K562 (cell line): ENCODE measurements at regions not wholly inside any gene's neighbourhood (a gene's known extent, or its start where the extent isn't known, plus 50 kb on each side); places are given as distances from the start of the nearest gene placed in this dataset.

Experiments
- ATAC-seq: fragments of 200-7000 bp; cut with Tn5 transposase; 3 replicates; pipeline ENCODE4 v1.9.1; 2020; ENCODE audit warnings: moderate library complexity
- BruUV-seq: library from RNA; stranded (reverse); fragments of 400-500 nt; replicated peaks from 2 replicates; lab custom pipeline; 2021; lab: Mats Ljungman, UMichigan
- CTCF ChIA-PET: fragments of 300-600 bp; formaldehyde crosslinking; extraction: SDS; loops from one replicate; lab custom pipeline; 2021; ENCODE audit warnings: low intra/inter-chr PET ratio; lab: Yijun Ruan, JAX
- POLR2A ChIA-PET: fragments of 300-600, 350-650 bp; sonication (Branson Sonifier 250); formaldehyde crosslinking; extraction: SDS; loops from one replicate; lab custom pipeline; 2021; ENCODE audit warnings: antibody characterized with exemption, inconsistent platforms; lab: Yijun Ruan, JAX
- DNase-seq, 4 experiments: peaks; one replicate each; pipeline versions ENCODE4 v3.0.0 to v3.0.0-alpha.2; 2011 to 2018; ENCODE audit warnings: low spot score in 3 of 4, mixed read lengths in 3 of 4; ENCODE audit errors: extremely low read depth in 1 of 4
- FAIRE-seq: peaks from 2 replicates; lab custom pipeline; 2011; peaks lifted over from hg19 to GRCh38; lab: Jason Lieb, UNC
- H2AFZ ChIP-seq: 2 replicates; pipeline ENCODE4 v1.6.0; 2011; ENCODE audit warnings: low read depth, low read length, control low read depth, inconsistent platforms
- H3K27ac ChIP-seq: fragments of 200-600 bp; 3 replicates; pipeline ENCODE4 v1.8.0; 2011; ENCODE audit warnings: low read depth, mild to moderate bottlenecking, control low read depth, inconsistent platforms, low read length, moderate library complexity, mixed read lengths; ENCODE audit errors: extremely low read depth
- H3K27me3 ChIP-seq, 2 experiments: fragments of 300-600 bp in 1 of 2; 2 replicates in 1 of 2; 3 replicates in 1 of 2; pipeline versions ENCODE4 v1.6.0 to v1.8.0; 2011; ENCODE audit warnings: inconsistent platforms in 2 of 2, low read length in 2 of 2, mild to moderate bottlenecking in 1 of 2, mixed read lengths in 1 of 2, moderate library complexity in 1 of 2; ENCODE audit not compliant: control insufficient read depth in 2 of 2, insufficient read depth in 2 of 2
- H3K36me3 ChIP-seq: fragments of 300-600 bp; 3 replicates; pipeline ENCODE4 v1.8.0; 2011; ENCODE audit warnings: mild to moderate bottlenecking, low read length, inconsistent platforms; ENCODE audit not compliant: control insufficient read depth, insufficient read depth
- H3K4me1 ChIP-seq, 2 experiments: fragments of 200-600 bp in 1 of 2; replicated peaks in 1 of 2; 2 replicates in 1 of 2; 3 replicates in 1 of 2; pipeline versions ENCODE4 v1.5.1 to v1.8.0; 2011; ENCODE audit warnings: inconsistent platforms in 2 of 2, low read length in 2 of 2, mild to moderate bottlenecking in 1 of 2, mixed read lengths in 1 of 2, moderate library complexity in 1 of 2; ENCODE audit not compliant: control insufficient read depth in 2 of 2, insufficient read depth in 2 of 2
- H3K4me2 ChIP-seq: 2 replicates; pipeline ENCODE4 v1.6.1; 2011; ENCODE audit warnings: low read length, control low read depth, inconsistent platforms, mixed read lengths; ENCODE audit not compliant: insufficient read depth
- H3K4me3 ChIP-seq: fragments of 200-600 bp; sonication (generic), shearing (Covaris generic); 2 replicates; pipeline ENCODE4 v1.5.1; 2016; ENCODE audit warnings: control low read depth, inconsistent platforms
- H3K79me2 ChIP-seq: fragments of 200-600 bp; 3 replicates; pipeline ENCODE4 v1.8.0; 2011; ENCODE audit warnings: low read length, inconsistent platforms; ENCODE audit not compliant: control insufficient read depth, insufficient read depth
- H3K9ac ChIP-seq, 2 experiments: 2 replicates each; pipeline versions ENCODE4 v1.6.0 to v1.6.1; 2011; ENCODE audit warnings: low read depth in 2 of 2, low read length in 2 of 2, control low read depth in 1 of 2, inconsistent platforms in 1 of 2, mild to moderate bottlenecking in 1 of 2, mixed read lengths in 1 of 2; ENCODE audit not compliant: insufficient read depth in 1 of 2
- H3K9me1 ChIP-seq: one replicate; pipeline ENCODE4 v1.6.0; 2011; ENCODE audit warnings: inconsistent platforms, mild to moderate bottlenecking, low read length, moderate library complexity; ENCODE audit not compliant: control insufficient read depth, insufficient read depth
- H3K9me3 ChIP-seq: replicated peaks from 2 replicates; pipeline ENCODE4 v1.5.1; 2011; ENCODE audit warnings: low read depth, low read length, inconsistent platforms; ENCODE audit not compliant: control insufficient read depth, insufficient read depth
- H4K20me1 ChIP-seq: replicated peaks from 2 replicates; pipeline ENCODE4 v1.6.1; 2011; ENCODE audit warnings: low read length, inconsistent platforms, mixed read lengths; ENCODE audit not compliant: control insufficient read depth, insufficient read depth
- CREM ChIP-seq: IDR thresholded peaks from 2 replicates; pipeline ENCODE4 v1.6.1; 2014; ENCODE audit warnings: antibody characterized with exemption, low read depth
- FOS ChIP-seq: IDR thresholded peaks from 3 replicates; pipeline ENCODE4 v1.6.1; 2011; ENCODE audit not compliant: insufficient read length; ENCODE audit errors: extremely low read depth
- HDAC6 ChIP-seq: IDR thresholded peaks from 2 replicates; pipeline ENCODE4 v1.6.1; 2012; ENCODE audit warnings: low read depth, mild to moderate bottlenecking, control low read depth, inconsistent platforms, low read length, moderate library complexity
- MECOM ChIP-seq: fragments of 250-450 bp; sonication (Bioruptor Pico); IDR thresholded peaks from 2 replicates; pipeline ENCODE4 v1.8.0; 2022; ENCODE audit warnings: inconsistent platforms
- NCOA4 ChIP-seq: fragments of 450-650 bp; IDR thresholded peaks from 2 replicates; pipeline ENCODE4 v1.6.1; 2018; ENCODE audit warnings: mild to moderate bottlenecking; ENCODE audit not compliant: partially characterized antibody
- POLR2G ChIP-seq: fragments of 200-400 bp; formaldehyde crosslinking; IDR thresholded peaks from 2 replicates; pipeline ENCODE4 v1.6.1; 2017; ENCODE audit warnings: low read depth, mild to moderate bottlenecking, antibody characterized with exemption, low read length, moderate library complexity
- PTTG1 ChIP-seq: fragments of 450-650 bp; IDR thresholded peaks from 2 replicates; pipeline ENCODE4 v1.6.1; 2016; ENCODE audit warnings: low read depth, mild to moderate bottlenecking, missing genetic modification characterization, missing compliant biosample characterization
- SMARCA4 ChIP-seq: fragments of 450-650 bp; IDR thresholded peaks from 2 replicates; pipeline ENCODE4 v1.6.1; 2016
- TSC22D4 ChIP-seq: fragments of 450-650 bp; IDR thresholded peaks from 2 replicates; pipeline ENCODE4 v1.6.1; 2016; ENCODE audit warnings: missing genetic modification characterization, missing biosample characterization, control low read depth
- U2AF2 ChIP-seq: fragments of 200-400 bp; formaldehyde crosslinking; optimal IDR thresholded peaks from 2 replicates; pipeline ENCODE3; 2017; ENCODE audit warnings: low read depth, mild to moderate bottlenecking, low read length
- YY1 ChIP-seq, 3 experiments: IDR thresholded peaks; 2 replicates each; pipeline ENCODE4 v1.6.1; 2011; ENCODE audit warnings: low read length in 2 of 3, mild to moderate bottlenecking in 2 of 3, moderate library complexity in 2 of 3, borderline replicate concordance in 1 of 3, control low read depth in 1 of 3, low read depth in 1 of 3; ENCODE audit not compliant: insufficient read depth in 3 of 3, insufficient replicate concordance in 2 of 3, control insufficient read depth in 1 of 3, insufficient read length in 1 of 3; ENCODE audit errors: extremely low read depth in 1 of 3
- ZNF408 ChIP-seq: fragments of 250-450 bp; sonication (Bioruptor Pico); IDR thresholded peaks from 2 replicates; pipeline ENCODE4 v1.4.0; 2020; ENCODE audit warnings: low read depth, mild to moderate bottlenecking, moderate library complexity
- WGBS: fragments of 100-300 bp; shearing (Covaris generic); methylation state at CpG from one replicate; pipeline ENCODE4 v1.1.6; 2016; ENCODE audit warnings: low coverage, mixed read lengths; ENCODE audit not compliant: insufficient coverage; ENCODE audit errors: missing lambda C conversion rate; 5-methylcytosine and 5-hydroxymethylcytosine counted together
- in situ Hi-C: fragments of 300-500 bp; cut with MboI; formaldehyde crosslinking; loops from 4 replicates; pipeline ENCODE4 v1.15.0; 2018; ENCODE audit warnings: inconsistent platforms, mixed read lengths
- intact Hi-C: fragments of 100-400 bp; cut with micrococcal nuclease; formaldehyde crosslinking; loops from 2 replicates; pipeline ENCODE4 v1.14.2; 2022
- TF ChIP-seq, protein P1 (sequence below): fragments of 450-650 bp; formaldehyde crosslinking; IDR thresholded peaks from 2 replicates; pipeline ENCODE4 v1.4.0; 2022; ENCODE audit warnings: missing genetic modification characterization
- TF ChIP-seq, protein P2 (sequence below): fragments of 250-450 bp; sonication (Bioruptor Pico); IDR thresholded peaks from 2 replicates; pipeline ENCODE4 v1.4.0; 2020; ENCODE audit warnings: mild to moderate bottlenecking
- TF ChIP-seq, protein P3 (sequence below): fragments of 250-450 bp; sonication (Bioruptor Pico); IDR thresholded peaks from 2 replicates; pipeline ENCODE4 v1.5.0; 2021
- TF ChIP-seq, protein P4 (sequence below), 2 experiments: fragments of 450-650 bp in 1 of 2; IDR thresholded peaks; 2 replicates each; pipeline ENCODE4 v1.6.1; 2011 to 2017; ENCODE audit warnings: low read depth in 2 of 2, antibody characterized with exemption in 1 of 2, borderline replicate concordance in 1 of 2, low read length in 1 of 2, mild to moderate bottlenecking in 1 of 2, mixed read lengths in 1 of 2; ENCODE audit not compliant: control insufficient read depth in 1 of 2

DNA sequence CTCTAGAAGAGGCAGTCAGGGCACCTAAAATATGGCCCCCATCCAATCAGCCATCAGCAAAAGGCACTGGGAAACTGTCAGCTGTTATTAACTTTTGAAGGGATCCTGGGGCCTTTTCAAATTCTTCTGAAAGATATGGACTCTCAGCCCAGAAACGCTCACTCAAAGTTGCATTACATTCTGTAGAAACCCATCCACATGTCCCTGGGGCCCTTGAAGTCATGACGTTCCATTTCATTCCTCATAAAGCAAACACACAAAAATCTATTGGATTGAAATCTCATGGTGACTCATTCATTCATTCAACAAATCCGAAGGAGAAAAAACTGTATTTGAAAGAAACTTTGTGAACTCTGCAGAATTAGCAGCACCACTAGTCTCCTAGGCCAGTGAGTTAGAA lies 215.3 kb downstream of the C16orf95 start:
- no peaks in the 10 kb centered on the region for H3K36me3 ChIP-seq
- DNase-seq (no peak), FAIRE-seq (no peak), ATAC-seq (no peak)
- no peak overlapping the region for H3K27ac ChIP-seq
- peaks cover 3% of the 10 kb centered on the region for H3K9me1 ChIP-seq
- in situ Hi-C loops: no loop called here
- H3K9ac ChIP-seq: no peak overlapping the region
- H3K4me2 ChIP-seq: no peak overlapping the region
- no peak overlapping the region for H2AFZ ChIP-seq
- H3K9me3 ChIP-seq: no peaks in the 10 kb centered on the region
- H3K79me2 ChIP-seq: no peaks in the 10 kb centered on the region
- CTCF ChIA-PET: no interaction called here
- H3K4me1 ChIP-seq: no peaks in the 10 kb centered on the region
- H3K27me3 ChIP-seq: peaks cover 5 to 37% of the 10 kb centered on the region in 2 experiments; a peak in 4 of 5 replicates
- peaks cover 4% of the 10 kb centered on the region; the same call in 1 of the 2 replicates for H4K20me1 ChIP-seq
- no peak overlapping the region for H3K4me3 ChIP-seq
- intact Hi-C loops: no loop called here
- WGBS: 0% methylated on average over 3 of the region's 3 CpGs
- no TSS peak for BruUV-seq
- no peak for TF ChIP-seq NCOA4
- TF ChIP-seq MECOM (CRISPR knock-in tag): no peak
- TF ChIP-seq U2AF2: no peak
- no peak for TF ChIP-seq HDAC6
- no peak for TF ChIP-seq TSC22D4 (tag)
- TF ChIP-seq POLR2G: no peak
- TF ChIP-seq, protein P1, sequence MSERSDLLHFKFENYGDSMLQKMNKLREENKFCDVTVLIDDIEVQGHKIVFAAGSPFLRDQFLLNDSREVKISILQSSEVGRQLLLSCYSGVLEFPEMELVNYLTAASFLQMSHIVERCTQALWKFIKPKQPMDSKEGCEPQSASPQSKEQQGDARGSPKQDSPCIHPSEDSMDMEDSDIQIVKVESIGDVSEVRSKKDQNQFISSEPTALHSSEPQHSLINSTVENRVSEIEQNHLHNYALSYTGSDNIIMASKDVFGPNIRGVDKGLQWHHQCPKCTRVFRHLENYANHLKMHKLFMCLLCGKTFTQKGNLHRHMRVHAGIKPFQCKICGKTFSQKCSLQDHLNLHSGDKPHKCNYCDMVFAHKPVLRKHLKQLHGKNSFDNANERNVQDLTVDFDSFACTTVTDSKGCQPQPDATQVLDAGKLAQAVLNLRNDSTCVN (CRISPR knock-in tag): no peak
- TF ChIP-seq, protein P2, sequence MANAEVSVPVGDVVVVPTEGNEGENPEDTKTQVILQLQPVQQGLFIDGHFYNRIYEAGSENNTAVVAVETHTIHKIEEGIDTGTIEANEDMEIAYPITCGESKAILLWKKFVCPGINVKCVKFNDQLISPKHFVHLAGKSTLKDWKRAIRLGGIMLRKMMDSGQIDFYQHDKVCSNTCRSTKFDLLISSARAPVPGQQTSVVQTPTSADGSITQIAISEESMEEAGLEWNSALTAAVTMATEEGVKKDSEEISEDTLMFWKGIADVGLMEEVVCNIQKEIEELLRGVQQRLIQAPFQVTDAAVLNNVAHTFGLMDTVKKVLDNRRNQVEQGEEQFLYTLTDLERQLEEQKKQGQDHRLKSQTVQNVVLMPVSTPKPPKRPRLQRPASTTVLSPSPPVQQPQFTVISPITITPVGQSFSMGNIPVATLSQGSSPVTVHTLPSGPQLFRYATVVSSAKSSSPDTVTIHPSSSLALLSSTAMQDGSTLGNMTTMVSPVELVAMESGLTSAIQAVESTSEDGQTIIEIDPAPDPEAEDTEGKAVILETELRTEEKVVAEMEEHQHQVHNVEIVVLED (CRISPR knock-in tag): no peak
- TF ChIP-seq, protein P3, sequence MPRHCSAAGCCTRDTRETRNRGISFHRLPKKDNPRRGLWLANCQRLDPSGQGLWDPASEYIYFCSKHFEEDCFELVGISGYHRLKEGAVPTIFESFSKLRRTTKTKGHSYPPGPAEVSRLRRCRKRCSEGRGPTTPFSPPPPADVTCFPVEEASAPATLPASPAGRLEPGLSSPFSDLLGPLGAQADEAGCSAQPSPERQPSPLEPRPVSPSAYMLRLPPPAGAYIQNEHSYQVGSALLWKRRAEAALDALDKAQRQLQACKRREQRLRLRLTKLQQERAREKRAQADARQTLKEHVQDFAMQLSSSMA (CRISPR knock-in tag): no peak
- no peak for TF ChIP-seq CREM
- no peak for TF ChIP-seq SMARCA4
- no peak for TF ChIP-seq PTTG1 (tag)
- TF ChIP-seq ZNF408: no peak
- no peak for TF ChIP-seq YY1 (IDR thresholded peaks at IDR 0.05; ENCODE audit: borderline replicate concordance in 1 of 3, control insufficient read depth in 1 of 3, extremely low read depth in 1 of 3, insufficient read depth in 3 of 3, insufficient read length in 1 of 3, insufficient replicate concordance in 2 of 3, low read depth in 1 of 3, low read length in 2 of 3)
- TF ChIP-seq FOS: no peak
- TF ChIP-seq, protein P4, sequence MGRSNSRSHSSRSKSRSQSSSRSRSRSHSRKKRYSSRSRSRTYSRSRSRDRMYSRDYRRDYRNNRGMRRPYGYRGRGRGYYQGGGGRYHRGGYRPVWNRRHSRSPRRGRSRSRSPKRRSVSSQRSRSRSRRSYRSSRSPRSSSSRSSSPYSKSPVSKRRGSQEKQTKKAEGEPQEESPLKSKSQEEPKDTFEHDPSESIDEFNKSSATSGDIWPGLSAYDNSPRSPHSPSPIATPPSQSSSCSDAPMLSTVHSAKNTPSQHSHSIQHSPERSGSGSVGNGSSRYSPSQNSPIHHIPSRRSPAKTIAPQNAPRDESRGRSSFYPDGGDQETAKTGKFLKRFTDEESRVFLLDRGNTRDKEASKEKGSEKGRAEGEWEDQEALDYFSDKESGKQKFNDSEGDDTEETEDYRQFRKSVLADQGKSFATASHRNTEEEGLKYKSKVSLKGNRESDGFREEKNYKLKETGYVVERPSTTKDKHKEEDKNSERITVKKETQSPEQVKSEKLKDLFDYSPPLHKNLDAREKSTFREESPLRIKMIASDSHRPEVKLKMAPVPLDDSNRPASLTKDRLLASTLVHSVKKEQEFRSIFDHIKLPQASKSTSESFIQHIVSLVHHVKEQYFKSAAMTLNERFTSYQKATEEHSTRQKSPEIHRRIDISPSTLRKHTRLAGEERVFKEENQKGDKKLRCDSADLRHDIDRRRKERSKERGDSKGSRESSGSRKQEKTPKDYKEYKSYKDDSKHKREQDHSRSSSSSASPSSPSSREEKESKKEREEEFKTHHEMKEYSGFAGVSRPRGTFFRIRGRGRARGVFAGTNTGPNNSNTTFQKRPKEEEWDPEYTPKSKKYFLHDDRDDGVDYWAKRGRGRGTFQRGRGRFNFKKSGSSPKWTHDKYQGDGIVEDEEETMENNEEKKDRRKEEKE (IDR thresholded peaks at IDR 0.05; ENCODE audit: borderline replicate concordance in 1 of 2, control insufficient read depth in 1 of 2, low read depth in 2 of 2, low read length in 1 of 2): no peak
- POLR2A ChIA-PET: no interaction called here
